Esophagus muscularis mucosa (tissue), 4 donors: ENCODE measurements at regions not wholly inside any gene's neighbourhood (a gene's known extent, or its start where the extent isn't known, plus 50 kb on each side); places are given as distances from the start of the nearest gene placed in this dataset.

Experiments used
- DNase-seq: peaks from one replicate; pipeline ENCODE4 v3.0.0-alpha.2; 2017; ENCODE audit errors: extremely low spot score
- H3K27ac ChIP-seq, 4 donors: fragments of 200-600 bp; sonication (generic); replicated peaks in 1 of 4; 1 replicate in 3 of 4; 2 replicates in 1 of 4; pipeline ENCODE4 v1.5.1; 2016 to 2019; ENCODE audit warnings: mild to moderate bottlenecking in 1 of 4
- H3K27me3 ChIP-seq, 4 donors: fragments of 200-600 bp; sonication (generic); one replicate each; pipeline versions ENCODE4 v1.5.1 to v1.6.0; 2016 to 2019
- H3K36me3 ChIP-seq, 4 donors: fragments of 200-600 bp; sonication (generic); one replicate each; pipeline ENCODE4 v1.5.1; 2016 to 2019
- H3K4me1 ChIP-seq, 4 donors: fragments of 200-600 bp; sonication (generic); one replicate each; pipeline ENCODE4 v1.5.1; 2016 to 2019
- H3K4me3 ChIP-seq, 4 donors: fragments of 200-600 bp; sonication (generic); 1 replicate in 2 of 4; 2 replicates in 2 of 4; pipeline ENCODE4 v1.5.1; 2016 to 2019; ENCODE audit warnings: mild to moderate bottlenecking in 4 of 4, moderate library complexity in 1 of 4
- H3K9me3 ChIP-seq, 4 donors: fragments of 200-600 bp; sonication (generic); 1 replicate in 3 of 4; 2 replicates in 1 of 4; pipeline ENCODE4 v1.5.1; 2016 to 2019
- CTCF ChIP-seq, 3 experiments: fragments of 200-600 bp in 2 of 3; fragments of 450-650 bp in 1 of 3; sonication (generic) in 2 of 3; IDR thresholded peaks; one replicate each; pipeline ENCODE4 v1.5.1; 2017 to 2019; ENCODE audit warnings: antibody characterized with exemption in 3 of 3, mild to moderate bottlenecking in 2 of 3, moderate library complexity in 1 of 3
- EP300 ChIP-seq: sonication (generic); formaldehyde crosslinking; IDR thresholded peaks from one replicate; pipeline ENCODE4 v1.6.1; 2017; ENCODE audit warnings: antibody characterized with exemption
- POLR2A ChIP-seq: fragments of 450-650 bp; IDR thresholded peaks from one replicate; pipeline ENCODE4 v1.6.1; 2017; ENCODE audit warnings: antibody characterized with exemption, moderate library complexity, mild to moderate bottlenecking, low read depth
- POLR2AphosphoS5 ChIP-seq, 2 donors: sonication (generic); formaldehyde crosslinking; IDR thresholded peaks; one replicate each; pipeline ENCODE4 v1.6.1; 2017; ENCODE audit warnings: antibody characterized with exemption in 2 of 2
- WGBS: methylation state at CpG from one replicate; pipeline ENCODE4 v1.1.5; 2018; 5-methylcytosine and 5-hydroxymethylcytosine counted together
- intact Hi-C: fragments of 100-400 bp; cut with DNase I; formaldehyde crosslinking; loops from one replicate; pipeline ENCODE4 v1.15.1; 2023

- H3K4me3 ChIP-seq = no peak overlapping the region
- DNase-seq = no peak
- no peaks in the 10 kb centered on the region for H3K9me3 ChIP-seq
- H3K27ac ChIP-seq = no peak overlapping the region
- intact Hi-C loops = no loop called here
- H3K36me3 ChIP-seq = no peaks in the 10 kb centered on the region
- no peak for TF ChIP-seq CTCF (IDR thresholded peaks at IDR 0.05)
- no peak for TF ChIP-seq EP300
- no peak for TF ChIP-seq POLR2AphosphoS5 (IDR thresholded peaks at IDR 0.05)
- no peak for TF ChIP-seq POLR2A
- no peaks in the 10 kb centered on the region for H3K27me3 ChIP-seq
- peaks cover 0 to 5% (median 2%) of the 10 kb centered on the region in 4 donors for H3K4me1 ChIP-seq
Observed at GRCh38 chr9:16174915-16175314, 622.1 kb downstream of the CCDC171 start.

- no peaks in the 10 kb centered on the region for H3K27me3 ChIP-seq
- H3K9me3 ChIP-seq = no peaks in the 10 kb centered on the region
- intact Hi-C loops = no loop called here
- TF ChIP-seq EP300 (no peak), CTCF (IDR thresholded peaks at IDR 0.05) (no peak), POLR2AphosphoS5 (IDR thresholded peaks at IDR 0.05) (no peak), POLR2A (no peak)
- H3K4me1 ChIP-seq = peaks cover 0 to 10% (median 7%) of the 10 kb centered on the region in 4 donors
- 61% methylated on average over 3 of the region's 3 CpGs for WGBS
- H3K4me3 ChIP-seq = no peak overlapping the region
- peak; percentile 19 for DNase-seq
- no peaks in the 10 kb centered on the region for H3K36me3 ChIP-seq
- H3K27ac ChIP-seq = no peak overlapping the region
Observed at GRCh38 chr9:16175461-16175860, 622.6 kb downstream of the CCDC171 start.

- intact Hi-C loops = no loop called here
- no peaks in the 10 kb centered on the region for H3K36me3 ChIP-seq
- H3K27me3 ChIP-seq = no peaks in the 10 kb centered on the region
- no peak overlapping the region for H3K27ac ChIP-seq
- H3K4me1 ChIP-seq = peaks cover 0 to 19% (median 15%) of the 10 kb centered on the region in 4 donors
- DNase-seq = no peak
- no peaks in the 10 kb centered on the region for H3K9me3 ChIP-seq
- no peak for TF ChIP-seq EP300
- TF ChIP-seq POLR2A = no peak
- TF ChIP-seq CTCF (IDR thresholded peaks at IDR 0.05) = no peak
- TF ChIP-seq POLR2AphosphoS5 (IDR thresholded peaks at IDR 0.05) = no peak
- no peak overlapping the region for H3K4me3 ChIP-seq
Observed at GRCh38 chr9:16178294-16178693, 625.5 kb downstream of the CCDC171 start.

- 92% methylated on average over 5 of the region's 5 CpGs for WGBS
- Histone ChIP-seq H3K4me3 (no peak overlapping the region), H3K9me3 (no peaks in the 10 kb centered on the region), H3K36me3 (no peaks in the 10 kb centered on the region), H3K4me1 (peaks cover 0 to 19% (median 15%) of the 10 kb centered on the region in 4 donors), H3K27me3 (no peaks in the 10 kb centered on the region), H3K27ac (no peak overlapping the region)
- intact Hi-C loops = no loop called here
- TF ChIP-seq POLR2AphosphoS5 (IDR thresholded peaks at IDR 0.05) = no peak
- TF ChIP-seq CTCF (IDR thresholded peaks at IDR 0.05) = no peak
- peak; percentile 19 for DNase-seq
Observed at GRCh38 chr9:16179566-16179965, 626.7 kb downstream of the CCDC171 start.

- no peaks in the 10 kb centered on the region for H3K27me3 ChIP-seq
- H3K36me3 ChIP-seq = no peaks in the 10 kb centered on the region
- intact Hi-C loops = no loop called here
- TF ChIP-seq EP300 (no peak), CTCF (IDR thresholded peaks at IDR 0.05) (no peak), POLR2A (no peak), POLR2AphosphoS5 (IDR thresholded peaks at IDR 0.05) (no peak)
- no peak overlapping the region for H3K27ac ChIP-seq
- WGBS = 76% methylated on average over 1 of the region's 1 CpG
- no peaks in the 10 kb centered on the region for H3K9me3 ChIP-seq
- H3K4me1 ChIP-seq = peaks cover 0 to 19% (median 15%) of the 10 kb centered on the region in 4 donors
- no peak overlapping the region for H3K4me3 ChIP-seq
- DNase-seq = no peak
Observed at GRCh38 chr9:16180091-16180490, 627.2 kb downstream of the CCDC171 start.
